ENCODE measurements at regions not wholly inside any gene's neighbourhood (a gene's known extent, or its start where the extent isn't known, plus 50 kb on each side); places are given as distances from the start of the nearest gene placed in this dataset.

- TF ChIP-seq SP1 (IDR thresholded peaks at IDR 0.05; ENCODE audit: low read depth) (no peak), CBX3 (IDR thresholded peaks at IDR 0.05; ENCODE audit: low read depth) (no peak), ELF1 (IDR thresholded peaks at IDR 0.05; ENCODE audit: borderline replicate concordance, low read depth) (no peak), ATF3 (IDR thresholded peaks at IDR 0.05) (no peak), EZH2phosphoT487 (IDR thresholded peaks at IDR 0.05; ENCODE audit: borderline replicate concordance) (no peak), POLR2A (IDR thresholded peaks at IDR 0.05; ENCODE audit: borderline replicate concordance, extremely low read depth, insufficient read depth, insufficient read length) (no peak)
These were observed 63.0 kb downstream of the MAF start (continued) for GRCh38 chr16:79537584-79537983.

GRCh38 chr16:79536958-79537357, 63.6 kb downstream of the MAF start:
- TF ChIP-seq CTCF (IDR thresholded peaks at IDR 0.05 in 2 of 3, conservative IDR thresholded peaks at IDR 0.05 in 1 of 3; ENCODE audit: borderline replicate concordance in 1 of 3, insufficient read depth in 1 of 3, low read depth in 2 of 3, low read length in 2 of 3), result no peak
- TF ChIP-seq CBX3 (IDR thresholded peaks at IDR 0.05; ENCODE audit: low read depth), result no peak
- no peak for TF ChIP-seq POLR2A (IDR thresholded peaks at IDR 0.05; ENCODE audit: borderline replicate concordance, extremely low read depth, insufficient read depth, insufficient read length)
- no peak for TF ChIP-seq FOSL1 (IDR thresholded peaks at IDR 0.05; ENCODE audit: low read depth)
- TF ChIP-seq RAD21 (IDR thresholded peaks at IDR 0.05; ENCODE audit: low read depth), result no peak
- Histone ChIP-seq H3K79me2 (ENCODE audit: insufficient read depth, low read length) (no peaks in the 10 kb centered on the region), H4K20me1 (ENCODE audit: insufficient read depth) (no peaks in the 10 kb centered on the region), H3K4me1 (ENCODE audit: control insufficient read depth in 1 of 2, insufficient read depth in 2 of 2, low read length in 2 of 2) (no peaks in the 10 kb centered on the region), H3K9me3 (ENCODE audit: control insufficient read depth in 1 of 2, insufficient read depth in 1 of 2, low read depth in 1 of 2, low read length in 2 of 2) (peaks cover 23 to 27% of the 10 kb centered on the region in 2 experiments; a peak in 2 of 4 replicates), H3K4me2 (ENCODE audit: low read length) (no peak overlapping the region), H3K36me3 (ENCODE audit: control insufficient read depth in 1 of 2, insufficient read depth in 2 of 2, low read length in 2 of 2) (no peaks in the 10 kb centered on the region), H3K4me3 (replicated peaks in 1 of 2; ENCODE audit: low read depth in 1 of 2, low read length in 2 of 2) (no peak overlapping the region), H3K27ac (ENCODE audit: low read depth, low read length) (no peak overlapping the region), H3K9ac (ENCODE audit: low read length) (no peak overlapping the region), H2AFZ (ENCODE audit: low read depth, low read length, poor library complexity, severe bottlenecking) (no peak overlapping the region), H3K9me2 (ENCODE audit: insufficient read depth) (no peaks in the 10 kb centered on the region), H3K27me3 (ENCODE audit: insufficient read depth, low read length) (no peaks in the 10 kb centered on the region)
- no TSS peak for BruUV-seq (replicated peaks)
- ChIA-PET RAD21 (ENCODE audit: low non-redundant PET in 1 of 2, low total read pairs in 2 of 2, uncharacterized antibody in 2 of 2, unreplicated experiment in 2 of 2) (no interaction called here), CTCF (no interaction called here), POLR2A (no interaction called here)
- ATAC-seq, result no peak
- DNase-seq (ENCODE audit: low read depth, low spot score), result no peak
- intact Hi-C loops (cut with micrococcal nuclease), result no loop called here
